ENCODE measurements at regions not wholly inside any gene's neighbourhood (a gene's known extent, or its start where the extent isn't known, plus 50 kb on each side); places are given as distances from the start of the nearest gene placed in this dataset.

DNA sequence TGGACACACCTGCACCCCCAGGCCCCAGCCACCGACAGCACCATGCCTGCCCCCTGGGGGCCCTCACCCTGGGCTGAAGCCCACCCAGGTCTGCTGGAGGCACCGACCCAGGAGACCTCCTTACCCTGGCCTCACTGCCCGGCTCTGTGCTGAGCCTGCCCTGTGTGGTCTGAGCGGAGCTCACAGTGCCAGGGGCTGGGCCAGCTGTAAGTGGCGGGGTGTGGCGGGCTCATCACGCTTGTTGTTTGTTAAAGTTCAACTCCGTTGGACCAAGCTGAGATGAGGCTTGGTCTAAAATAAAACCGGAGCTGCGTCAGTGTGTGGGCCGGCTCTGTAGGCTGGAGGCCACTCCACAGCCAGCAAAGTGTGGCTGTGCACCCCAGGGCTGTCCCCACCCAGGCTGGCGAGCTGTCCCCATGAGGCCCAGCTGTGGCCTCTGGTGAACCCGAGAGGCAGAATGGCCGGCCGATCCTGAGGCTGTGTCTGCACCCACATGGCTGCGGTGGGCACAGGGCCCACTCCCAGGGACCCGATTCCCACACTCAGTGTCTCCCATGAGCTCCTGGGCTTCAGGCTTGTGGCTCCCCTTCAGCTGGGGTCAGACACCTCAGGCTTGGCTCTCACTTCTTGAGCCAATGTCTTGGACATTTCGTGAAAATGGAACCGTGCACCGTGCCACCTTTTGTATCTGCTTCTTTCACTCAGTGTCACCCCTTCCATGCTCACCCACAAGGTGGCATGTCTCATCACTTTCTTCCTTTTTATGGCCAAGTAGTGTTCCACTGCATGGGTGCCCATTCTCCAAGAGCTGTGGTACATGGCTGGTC lies 137.9 kb downstream of the CTTN start:
- H3K27ac ChIP-seq, result no peak overlapping the region
- DNase-seq, result peak in 1 of 2 donors; percentile 7
- H3K27me3 ChIP-seq (ENCODE audit: insufficient read depth in 3 of 3, low read length in 2 of 3), result peaks cover 0 to 7% (median 4%) of the 10 kb centered on the region in 3 donors
- 60 to 75% (median 60%) methylated on average over 20 of the region's 20 CpGs for WGBS, 3 donors
- H3K36me3 ChIP-seq (ENCODE audit: insufficient read depth in 1 of 2, low read depth in 1 of 2), result no peaks in the 10 kb centered on the region
- no peak for ATAC-seq
- intact Hi-C loops (cut with DNase I), result no loop called here
- no peaks in the 10 kb centered on the region for H3K9me3 ChIP-seq
- no peak overlapping the region for H3K4me3 ChIP-seq
- no peaks in the 10 kb centered on the region for H3K4me1 ChIP-seq
- TF ChIP-seq CTCF (IDR thresholded peaks at IDR 0.05), result no peak

- ATAC-seq, result no peak
- no peak for TF ChIP-seq CTCF (IDR thresholded peaks at IDR 0.05)
- Histone ChIP-seq H3K9me3 (no peaks in the 10 kb centered on the region), H3K36me3 (ENCODE audit: insufficient read depth in 1 of 2, low read depth in 1 of 2) (no peaks in the 10 kb centered on the region), H3K27ac (no peak overlapping the region), H3K27me3 (ENCODE audit: insufficient read depth in 3 of 3, low read length in 2 of 3) (peaks cover 0 to 7% (median 4%) of the 10 kb centered on the region in 3 donors), H3K4me1 (no peaks in the 10 kb centered on the region), H3K4me3 (no peak overlapping the region)
- peak in 1 of 2 donors; percentile 45 for DNase-seq
- 71 to 76% (median 71%) methylated on average over 28 of the region's 28 CpGs for WGBS, 3 donors
- intact Hi-C loops (cut with DNase I), result no loop called here
Measured at GRCh38 chr11:70537576-70538571, 139.5 kb downstream of the CTTN start.

DNA sequence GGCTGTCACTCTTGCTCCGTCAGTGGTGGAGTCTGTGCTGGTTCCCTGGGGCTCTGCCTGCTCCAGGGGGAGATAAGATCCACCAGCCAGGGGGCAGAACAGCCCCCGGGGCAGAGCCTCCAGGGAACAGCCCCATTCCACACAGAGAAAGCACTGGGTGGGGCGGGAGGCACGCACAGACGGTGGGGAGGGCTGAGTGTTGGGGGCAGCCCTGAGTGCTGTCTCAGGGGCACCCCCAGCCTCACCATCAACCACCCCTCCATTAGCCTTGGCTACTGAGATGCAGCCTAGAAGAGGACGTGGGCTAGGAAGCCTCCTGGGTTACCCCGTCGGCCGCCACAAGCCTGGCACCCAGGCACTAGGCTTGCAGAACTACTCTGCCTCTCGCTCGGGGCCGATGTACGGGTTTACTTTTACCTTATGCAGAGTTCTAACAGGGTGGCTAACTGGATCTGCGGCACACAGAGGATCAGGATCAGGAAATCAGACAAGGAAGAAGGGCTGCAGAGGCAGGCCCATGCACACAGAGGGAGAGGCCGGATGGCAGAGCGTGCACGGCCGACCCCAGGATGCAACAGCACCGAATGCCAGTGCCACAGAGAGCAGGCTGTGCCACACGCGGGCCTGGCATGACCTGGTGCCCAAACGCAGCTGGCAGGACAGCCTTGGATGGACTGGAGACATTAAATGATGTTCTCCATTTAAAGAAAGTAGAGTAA lies 140.5 kb downstream of the CTTN start:
- peak in 1 of 2 donors; percentile 17 for DNase-seq

More for the DNA sequence above, 140.5 kb downstream of the CTTN start:
- no peaks in the 10 kb centered on the region for H3K4me1 ChIP-seq
- ATAC-seq, result no peak
- H3K36me3 ChIP-seq (ENCODE audit: insufficient read depth in 1 of 2, low read depth in 1 of 2), result no peaks in the 10 kb centered on the region
- WGBS, 3 donors, result 84 to 90% (median 87%) methylated on average over 22 of the region's 22 CpGs
- TF ChIP-seq CTCF (IDR thresholded peaks at IDR 0.05), result no peak
- no peaks in the 10 kb centered on the region for H3K9me3 ChIP-seq
- H3K4me3 ChIP-seq, result no peak overlapping the region
- peaks cover 0 to 7% (median 4%) of the 10 kb centered on the region in 3 donors for H3K27me3 ChIP-seq (ENCODE audit: insufficient read depth in 3 of 3, low read length in 2 of 3)
- H3K27ac ChIP-seq, result no peak overlapping the region
- intact Hi-C loops (cut with DNase I), result no loop called here
